Stimulated activated CD8-positive, alpha-beta memory T cell treated with anti-CD3 and anti-CD28 coated beads, Interleukin-15, amount 100 ng/mL, for 48 hours (primary cell): ENCODE measurements at regions not wholly inside any gene's neighbourhood (a gene's known extent, or its start where the extent isn't known, plus 50 kb on each side); places are given as distances from the start of the nearest gene placed in this dataset.
"Not testable (repeated sequence)": the region's sequence is repeated elsewhere in the genome, so short reads cannot be mapped to it uniquely, and the experiment has no call there.

ENCODE experiments used
- DNase-seq, 2 donors: peaks; one replicate each; pipeline ENCODE4 v3.0.0-alpha.2; 2020; ENCODE audit warnings: low read depth in 2 of 2

DNA sequence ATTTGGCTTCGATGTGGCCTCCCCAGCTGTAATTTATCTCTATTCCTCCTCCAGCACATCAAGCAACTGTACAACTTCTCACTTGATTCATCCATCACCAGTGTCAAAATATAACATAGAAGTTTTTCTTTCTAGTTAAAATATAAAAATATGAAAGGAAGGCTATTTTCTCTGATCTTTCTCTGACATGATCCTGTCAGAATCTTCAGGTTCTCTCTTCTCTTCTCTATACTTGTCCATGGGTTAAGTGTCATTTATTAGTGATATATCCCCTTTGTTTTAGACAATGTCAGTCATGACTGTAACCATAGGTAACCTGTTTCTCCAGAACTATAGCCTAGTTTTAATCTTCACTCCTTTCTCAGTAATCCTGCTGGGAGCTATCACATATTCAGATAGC is 132.5 kb upstream of the G2E3 start:
- no peak for DNase-seq

DNA sequence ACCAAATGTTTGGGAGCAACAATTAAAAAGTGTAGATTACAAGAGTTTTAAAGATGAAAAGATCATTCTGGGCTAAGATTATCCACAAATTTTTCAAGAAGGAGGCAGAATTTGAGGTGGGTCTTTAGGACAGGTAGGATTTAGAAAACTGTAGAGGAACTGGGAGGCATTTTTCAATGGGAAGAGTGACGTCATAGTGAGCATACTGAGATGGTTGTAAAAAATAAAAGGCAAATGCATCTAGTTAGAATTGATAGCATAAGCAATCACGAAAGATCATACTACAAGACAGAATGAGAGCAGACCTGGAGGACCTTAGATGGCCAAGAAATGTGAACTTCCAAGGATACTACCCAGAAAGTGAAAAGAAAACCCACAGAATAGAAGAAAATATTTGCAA is 131.6 kb upstream of the G2E3 start:
- DNase-seq: no peak

DNA sequence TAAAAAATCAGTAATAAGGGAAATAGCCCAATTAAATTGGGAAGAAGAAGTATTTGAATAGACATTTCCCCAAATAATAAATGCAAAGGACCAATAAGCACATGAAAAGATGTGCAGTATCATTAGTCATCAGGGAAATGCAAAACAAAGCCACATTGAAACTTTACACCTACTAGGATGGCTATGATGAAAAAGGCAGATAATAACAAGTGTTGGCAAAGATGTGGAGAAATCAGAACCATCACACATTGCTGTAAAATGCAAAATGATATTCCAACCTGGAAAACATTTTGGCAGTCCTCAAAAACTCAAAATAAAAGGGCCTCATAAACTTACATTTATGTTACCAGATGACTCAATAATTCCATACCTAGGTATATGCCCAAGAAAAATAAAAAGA is 131.1 kb upstream of the G2E3 start:
- no peak for DNase-seq

DNA sequence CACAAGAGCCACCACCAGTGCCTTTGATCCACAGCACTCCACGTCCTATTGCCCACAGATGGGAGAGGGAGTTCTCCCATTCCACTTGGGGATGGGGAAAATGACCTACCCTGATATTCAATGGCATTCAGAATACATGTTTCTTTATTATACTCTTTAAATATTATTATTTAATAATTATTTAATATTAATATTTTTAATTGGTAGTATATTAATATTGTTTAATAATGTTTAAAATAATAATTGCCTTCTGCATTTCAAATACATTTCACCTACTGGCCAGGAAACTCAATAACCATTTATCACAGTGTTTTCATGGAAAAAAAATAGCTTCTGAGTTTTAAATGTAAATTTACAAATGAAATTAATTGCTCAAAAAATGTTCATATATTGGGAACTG is 127.4 kb upstream of the G2E3 start:
- no peak for DNase-seq

DNA sequence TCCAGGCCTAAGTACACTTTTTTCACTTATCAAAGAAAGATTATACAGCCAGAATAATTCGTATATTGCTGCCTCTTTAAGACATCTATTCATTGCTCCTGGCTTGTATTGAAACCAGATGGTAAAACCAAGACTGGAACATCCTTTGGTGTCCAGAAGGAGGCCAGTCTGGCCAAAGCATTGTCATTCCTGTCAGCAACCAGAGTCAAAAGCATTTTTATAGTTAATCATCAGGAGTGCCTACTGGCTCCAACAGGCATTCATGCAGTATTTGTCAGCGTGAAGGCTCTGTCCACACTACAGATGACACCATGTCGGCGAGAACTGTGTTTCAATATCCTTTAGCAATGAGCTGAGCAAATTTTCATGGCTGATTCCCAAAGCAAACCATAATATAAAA is 118.0 kb upstream of the G2E3 start:
- DNase-seq: no peak

DNA sequence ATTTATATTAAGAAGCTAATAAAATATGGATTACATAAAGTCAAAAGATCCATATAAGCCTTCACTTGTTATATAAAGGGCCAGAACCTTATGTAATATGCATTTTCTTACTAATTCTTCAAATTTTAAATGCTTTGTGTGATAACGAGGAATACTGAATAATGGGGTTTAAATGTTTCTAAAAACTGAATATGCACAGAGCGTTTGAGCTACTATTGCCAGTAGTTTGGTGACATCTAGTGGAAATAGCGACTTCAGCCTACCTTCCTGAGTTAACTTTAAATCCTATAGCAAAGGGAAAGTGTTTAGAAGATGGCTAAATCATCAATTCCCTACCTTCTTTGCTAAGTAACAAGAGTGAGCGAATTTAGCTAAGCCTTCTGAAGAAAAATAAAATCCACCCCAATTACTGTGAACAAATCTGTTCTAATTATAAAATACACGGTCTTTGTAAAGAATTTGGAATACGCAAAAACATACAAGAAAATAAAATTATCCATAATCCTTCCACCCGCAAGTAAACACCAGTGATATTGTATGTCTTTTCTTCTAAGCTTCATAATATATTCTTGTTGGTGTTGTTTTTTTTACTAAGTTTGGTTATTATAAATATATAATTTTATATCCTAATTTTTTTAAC is 115.5 kb upstream of the G2E3 start:
- DNase-seq: no peak

DNA sequence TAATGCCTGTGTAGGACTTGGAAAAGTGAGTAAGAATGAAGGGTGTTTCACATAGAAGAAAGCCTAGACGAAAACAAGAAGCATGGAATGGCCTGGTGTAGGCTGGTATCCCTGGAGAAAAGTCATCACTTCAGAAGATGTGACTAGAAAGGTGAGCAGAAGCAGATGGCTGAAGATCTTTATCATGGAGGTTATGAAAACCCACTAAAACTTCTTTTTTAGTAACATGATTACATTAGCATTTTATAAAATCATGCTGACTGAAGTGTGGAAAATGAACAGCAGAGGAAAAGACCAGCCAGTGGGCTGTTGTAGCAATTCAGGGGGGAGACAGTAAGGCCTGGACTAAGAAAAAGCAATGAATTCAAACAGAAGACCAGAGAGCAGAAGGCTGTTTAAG is 114.5 kb upstream of the G2E3 start:
- no peak for DNase-seq

DNA sequence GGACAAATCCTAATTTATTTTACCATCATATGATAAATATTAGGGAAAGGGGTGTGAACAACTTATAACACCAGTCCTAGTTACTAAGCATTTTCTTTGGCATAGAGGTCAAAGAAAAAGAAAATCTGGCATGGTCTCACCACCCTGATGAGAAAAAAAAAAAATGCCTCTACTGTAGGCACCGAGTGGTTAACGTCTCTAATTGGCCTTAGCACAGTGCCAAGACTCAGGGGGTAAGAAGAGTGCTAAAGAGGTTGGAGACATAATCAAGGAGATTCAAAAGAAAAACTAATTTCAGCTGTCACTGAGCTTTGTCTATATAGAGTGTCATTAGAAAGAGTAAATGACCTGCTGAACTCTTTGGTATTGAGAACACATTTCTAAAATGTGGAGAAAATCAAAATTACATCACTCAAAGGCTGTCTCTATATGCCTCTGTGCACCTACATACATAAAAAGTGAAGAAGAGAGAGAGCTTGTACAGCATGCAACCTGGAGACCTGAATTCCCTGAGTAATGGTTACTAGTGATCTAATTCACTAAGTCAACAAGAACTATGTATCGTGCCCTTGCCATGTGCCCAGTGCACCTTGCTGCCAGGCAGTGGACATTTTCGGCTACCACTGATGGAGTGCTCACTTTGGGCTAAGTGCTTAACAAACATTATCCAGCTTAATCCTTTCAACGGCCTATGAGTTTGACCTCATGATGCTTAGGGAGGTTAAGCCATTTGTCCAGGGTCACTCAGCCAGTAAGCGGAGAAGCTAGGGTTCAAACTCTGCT is 113.8 kb upstream of the G2E3 start:
- no peak for DNase-seq

DNA sequence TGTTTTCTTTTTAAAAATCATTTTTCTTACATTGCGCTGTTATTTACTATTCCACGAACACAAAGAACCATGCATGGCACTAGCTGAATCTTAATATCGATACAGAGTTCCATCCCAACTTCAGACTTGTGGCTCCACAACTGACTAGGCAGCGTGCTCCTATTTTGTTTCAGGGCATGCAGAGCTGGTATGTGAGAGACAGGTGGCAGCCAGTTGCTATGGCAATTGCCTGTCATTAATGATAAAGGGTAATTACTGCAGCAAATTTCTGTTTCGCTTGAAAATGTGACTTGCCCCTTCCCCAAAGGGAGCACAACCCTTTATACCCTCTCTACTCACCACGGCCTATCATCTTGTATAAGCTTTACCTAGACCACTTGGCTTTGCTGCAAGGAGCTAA is 113.1 kb upstream of the G2E3 start:
- DNase-seq: no peak

DNA sequence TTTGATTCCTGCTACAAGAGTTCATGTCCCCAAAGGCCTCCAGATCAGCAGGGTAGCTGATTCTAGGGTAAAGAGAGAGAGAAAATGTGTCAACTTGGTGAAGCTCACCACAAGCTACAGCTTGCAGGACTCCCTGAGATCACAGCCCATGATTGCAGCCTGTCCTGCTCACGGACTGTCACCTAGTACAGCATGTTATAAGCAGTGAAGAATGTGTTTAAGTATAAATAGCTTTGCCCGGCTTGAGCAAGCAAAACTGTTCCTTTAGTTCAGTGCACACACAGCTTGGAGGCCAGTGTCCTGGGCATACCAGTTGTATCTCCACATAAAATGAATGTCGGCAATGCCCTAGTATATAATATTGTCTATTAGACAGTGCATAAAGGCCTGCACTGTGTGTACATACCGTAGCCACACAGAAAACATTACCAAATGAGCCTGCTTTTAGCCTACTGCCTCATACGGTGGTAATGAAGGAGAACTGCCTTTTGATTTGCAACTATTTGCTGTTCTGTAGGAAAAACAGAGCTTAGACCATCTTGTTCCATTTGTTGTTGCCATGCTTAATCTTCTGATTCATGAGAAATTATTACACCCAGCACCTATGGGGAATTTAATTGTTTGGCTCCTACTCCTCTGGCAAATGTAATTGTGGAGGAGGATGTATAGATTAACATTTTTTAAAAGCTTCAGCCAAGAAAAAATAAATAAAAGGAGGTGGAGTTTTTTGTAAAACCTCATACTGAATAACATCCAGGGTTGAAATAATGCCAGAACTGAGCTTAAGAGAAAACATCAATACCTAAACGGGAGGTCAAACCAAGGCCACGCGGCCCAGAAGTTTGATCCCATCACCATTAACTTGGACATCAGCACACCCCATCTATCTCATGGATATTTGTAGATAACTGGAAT is 108.1 kb upstream of the G2E3 start:
- DNase-seq: no peak

DNA sequence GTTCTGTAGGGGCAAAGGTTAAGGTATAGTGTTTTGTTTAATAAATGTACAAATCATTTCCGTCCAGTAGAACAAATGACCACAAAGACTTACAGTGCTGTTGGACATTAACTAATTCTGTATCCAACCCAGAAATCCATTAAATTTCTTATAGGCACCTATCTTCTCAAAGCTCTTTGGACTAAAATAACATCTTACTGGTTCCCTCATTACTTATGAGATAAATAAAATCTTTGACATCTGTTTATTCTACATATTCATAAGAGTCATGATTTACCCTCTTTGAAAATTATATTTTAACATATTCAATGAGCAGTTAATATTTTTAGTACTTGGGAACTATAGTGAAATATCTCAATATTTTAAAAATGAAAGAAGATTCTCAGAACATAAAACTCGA is 102.7 kb upstream of the G2E3 start:
- DNase-seq: no peak

DNA sequence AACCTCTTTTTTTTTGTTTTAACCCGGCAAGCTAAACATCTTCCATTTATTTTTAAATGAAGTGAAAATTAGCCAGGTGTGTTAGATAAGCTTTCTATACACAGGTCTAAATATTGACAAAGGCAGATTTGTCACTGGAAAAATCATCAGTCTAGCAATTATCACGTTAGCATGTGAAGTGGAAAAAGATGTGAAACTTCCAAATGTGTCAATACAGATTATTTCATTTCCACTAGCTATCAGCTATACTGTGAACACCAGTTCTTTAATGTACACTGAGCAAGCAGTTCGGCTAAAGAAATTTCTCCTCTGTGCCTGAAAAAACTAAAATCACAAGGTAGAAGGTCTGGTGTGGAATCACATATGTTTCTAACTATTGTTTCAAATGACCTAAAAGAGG is 96.6 kb upstream of the G2E3 start:
- no peak for DNase-seq

DNA sequence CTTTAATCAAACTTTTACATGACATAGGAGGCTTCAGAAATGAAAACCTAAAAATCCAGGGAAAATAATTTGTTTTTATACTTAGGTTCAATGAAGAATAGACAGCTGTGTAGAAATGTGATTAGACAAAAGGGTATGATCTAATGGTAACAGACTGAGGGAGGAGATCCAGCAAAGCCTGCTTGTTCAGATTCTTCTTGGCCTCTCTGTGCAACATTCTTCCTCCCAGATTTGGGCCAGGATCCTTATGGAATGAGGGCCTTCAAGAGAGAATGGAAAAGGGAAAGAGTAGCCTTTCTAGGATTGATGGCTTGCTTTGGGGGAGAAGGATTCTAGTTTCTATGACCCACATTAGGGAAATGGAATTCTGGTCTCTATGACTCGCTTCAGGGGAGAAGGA is 94.5 kb upstream of the G2E3 start:
- no peak for DNase-seq

DNA sequence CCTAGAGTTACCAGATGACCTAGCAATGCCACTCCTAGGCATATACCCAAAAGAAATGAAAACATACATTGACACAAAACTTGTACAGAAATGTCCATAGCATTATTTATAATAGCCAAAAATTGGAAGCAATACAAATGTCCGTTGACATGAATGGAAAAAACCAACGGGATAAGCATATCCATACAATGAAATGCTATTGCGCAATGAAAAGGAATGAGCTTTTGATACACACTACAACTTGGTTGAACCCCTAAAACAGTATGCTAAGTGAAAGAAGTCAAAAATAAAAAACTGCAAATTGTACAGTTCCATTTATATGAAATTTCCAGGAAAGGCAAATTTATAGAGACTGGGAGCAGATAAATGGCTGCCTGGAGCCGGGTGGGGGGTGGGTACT is 90.6 kb upstream of the G2E3 start:
- no peak for DNase-seq

DNA sequence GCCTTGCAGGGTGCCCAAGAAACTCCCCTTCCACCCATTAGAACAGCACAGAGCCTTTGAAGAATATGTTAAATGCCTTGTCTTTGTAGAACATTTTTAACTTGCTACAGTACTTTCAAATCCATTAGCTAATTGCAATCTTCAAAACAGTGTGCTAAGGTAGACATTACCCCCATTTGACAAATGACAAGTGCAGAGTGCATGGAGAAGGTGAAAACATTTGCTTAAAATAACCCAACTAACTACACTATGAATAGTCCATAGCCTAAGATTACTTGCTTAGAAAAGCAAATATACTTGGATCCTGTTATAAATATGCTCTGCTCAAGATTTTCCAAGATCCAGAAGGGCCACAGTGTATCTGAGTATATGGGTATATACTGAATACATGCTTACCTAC is 87.0 kb upstream of the G2E3 start:
- no peak for DNase-seq

DNA sequence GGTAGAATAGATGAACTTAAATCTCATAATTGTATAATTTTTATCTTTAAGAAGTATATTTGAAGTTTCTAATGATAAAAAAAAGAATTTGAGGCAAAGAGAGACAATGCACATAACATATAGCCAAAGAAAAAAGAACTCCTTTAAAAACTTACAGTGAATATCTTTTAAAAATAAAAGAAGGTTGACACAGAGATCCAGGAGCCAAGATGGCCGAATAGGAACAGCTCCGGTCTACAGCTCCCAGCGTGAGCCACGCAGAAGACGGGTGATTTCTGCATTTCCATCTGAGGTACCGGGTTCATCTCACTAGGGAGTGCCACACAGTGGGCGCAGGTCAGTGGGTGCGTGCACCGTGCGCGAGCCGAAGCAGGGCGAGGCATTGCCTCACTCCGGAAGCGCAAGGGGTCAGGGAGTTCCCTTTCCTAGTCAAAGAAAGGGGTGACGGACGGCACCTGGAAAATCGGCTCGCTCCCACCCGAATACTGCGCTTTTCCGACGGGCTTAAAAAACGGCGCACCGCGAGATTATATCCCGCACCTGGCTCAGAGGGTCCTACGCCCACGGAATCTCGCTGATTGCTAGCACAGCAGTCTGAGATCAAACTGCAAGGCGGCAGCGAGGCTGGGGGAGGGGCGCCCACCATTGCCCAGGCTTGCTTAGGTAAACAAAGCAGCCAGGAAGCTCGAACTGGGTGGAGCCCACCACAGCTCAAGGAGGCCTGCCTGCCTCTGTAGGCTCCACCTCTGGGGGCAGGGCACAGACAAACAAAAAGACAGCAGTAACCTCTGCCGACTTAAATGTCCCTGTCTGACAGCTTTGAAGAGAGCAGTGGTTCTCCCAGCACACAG is 84.9 kb upstream of the G2E3 start:
- not testable (repeated sequence) for DNase-seq

DNA sequence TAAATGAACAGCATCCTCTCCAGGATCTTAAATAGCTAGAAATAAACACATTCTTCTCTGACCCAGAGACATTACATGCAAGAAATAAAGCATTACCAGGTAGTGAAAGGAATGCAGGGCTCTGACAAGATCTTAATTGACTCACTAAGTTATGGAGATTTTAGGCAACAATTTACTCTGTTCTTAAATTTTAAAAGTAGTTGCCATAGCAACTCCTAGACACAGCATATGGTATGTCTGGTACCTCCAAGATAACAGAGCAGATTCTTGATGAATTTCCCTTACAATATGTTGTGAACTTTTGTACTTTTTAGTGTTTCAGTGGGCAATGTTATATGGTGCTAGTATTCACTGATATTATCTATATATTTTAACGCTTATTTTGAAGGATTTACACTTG is 76.7 kb upstream of the G2E3 start:
- DNase-seq: no peak

DNA sequence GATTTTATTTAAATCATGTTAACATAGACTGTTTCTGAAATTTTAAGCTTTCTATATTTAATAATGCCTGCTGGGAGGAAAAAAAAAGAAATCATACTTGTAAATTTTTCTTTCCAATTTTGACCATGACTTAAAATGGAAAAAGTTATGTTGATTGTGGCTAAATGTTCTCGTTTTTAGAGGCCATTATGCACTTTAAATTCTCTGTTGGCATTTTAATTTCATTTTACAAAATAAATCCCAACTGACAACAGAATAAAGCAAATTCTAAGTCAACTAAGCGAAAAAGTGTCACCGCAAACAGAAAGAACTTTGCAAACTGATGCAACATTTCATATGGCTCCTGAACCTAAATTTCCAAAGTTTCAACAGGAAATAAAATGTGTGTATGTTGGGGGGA is 74.8 kb upstream of the G2E3 start:
- DNase-seq: no peak

DNA sequence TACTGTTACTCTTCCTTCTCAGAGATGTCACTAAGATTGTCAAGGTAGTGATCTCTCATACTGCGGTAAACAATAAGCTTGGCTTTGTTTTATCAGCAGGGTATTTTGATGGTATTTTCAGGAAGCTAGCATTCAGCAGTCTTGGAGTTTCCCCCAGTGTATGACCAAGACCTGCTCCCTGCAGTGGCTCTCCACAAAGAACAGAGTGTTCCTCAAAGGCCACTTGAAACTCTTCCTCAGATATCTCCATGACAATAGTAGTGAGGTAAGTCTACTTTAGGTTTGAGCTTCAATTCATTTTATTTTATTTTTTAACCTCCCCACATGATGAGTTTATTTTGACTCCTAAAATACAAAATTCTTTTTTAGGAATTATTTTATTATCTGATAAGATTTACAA is 74.0 kb upstream of the G2E3 start:
- no peak for DNase-seq

DNA sequence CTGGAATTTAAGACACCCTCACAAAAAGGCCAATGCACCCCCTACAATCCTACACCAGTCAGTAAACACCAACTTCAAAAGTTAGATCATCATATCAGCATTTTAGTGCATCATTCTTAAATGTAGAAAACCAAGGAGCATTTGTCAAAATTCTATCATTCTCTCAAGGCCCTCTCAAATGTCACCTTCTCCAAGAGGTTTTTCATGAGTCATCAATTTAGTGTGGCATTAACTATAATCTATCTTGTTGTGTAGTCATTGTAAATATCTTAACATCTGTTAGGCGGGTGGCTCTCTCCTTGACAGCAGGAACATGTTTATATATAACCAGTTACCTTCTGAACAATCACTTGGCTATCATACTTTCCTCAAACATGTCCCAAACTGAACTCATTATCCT is 62.1 kb upstream of the G2E3 start:
- no peak for DNase-seq

DNA sequence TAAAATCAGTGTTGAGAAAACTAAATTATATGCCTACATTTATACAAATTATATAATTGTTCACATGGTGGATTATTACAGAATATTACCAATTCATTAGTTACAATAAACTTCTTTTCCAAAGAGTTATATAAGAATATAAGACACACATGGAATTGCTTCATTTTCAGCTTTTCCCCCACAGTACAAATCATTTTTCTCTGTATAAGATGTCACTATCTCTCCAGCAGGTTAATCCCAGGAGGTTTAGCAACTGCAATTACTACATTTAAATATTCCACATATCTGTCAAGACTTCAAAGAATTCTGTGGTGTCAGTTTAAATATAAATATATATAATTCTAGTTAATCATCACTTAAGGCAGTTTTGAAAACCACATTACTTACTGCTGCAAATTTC is 59.6 kb upstream of the G2E3 start:
- DNase-seq: no peak

DNA sequence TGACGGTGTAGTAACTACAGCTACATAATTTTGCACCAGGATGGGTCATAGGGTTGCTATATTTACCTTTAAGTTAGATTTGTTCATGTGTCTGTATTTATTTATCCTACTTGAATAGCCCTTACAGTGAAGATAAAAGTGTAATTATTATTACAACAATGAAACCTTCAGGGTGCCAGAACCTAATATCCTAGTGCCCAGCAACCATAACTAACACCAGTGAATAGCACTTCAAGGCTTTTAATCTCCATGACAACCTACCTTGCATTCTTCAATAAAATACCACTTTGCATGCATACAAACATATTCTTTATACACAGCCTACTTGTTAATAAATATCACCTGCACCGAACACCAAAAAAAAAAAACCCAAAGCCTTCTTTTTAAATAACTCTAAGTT is 58.7 kb upstream of the G2E3 start:
- no peak for DNase-seq
